ENCODE measurements at regions not wholly inside any gene's neighbourhood (a gene's known extent, or its start where the extent isn't known, plus 50 kb on each side); places are given as distances from the start of the nearest gene placed in this dataset.

- no peaks in the 10 kb centered on the region for H3K9me3 Mint-ChIP-seq
- no peaks in the 10 kb centered on the region for H3K4me1 Mint-ChIP-seq
- DNase-seq (no peak), ATAC-seq (ENCODE audit: low read depth) (no peak)
- no peak overlapping the region for H3K27ac Mint-ChIP-seq
- H3K36me3 Mint-ChIP-seq: no peaks in the 10 kb centered on the region
- POLR2A ChIA-PET: no interaction called here
- H3K27me3 Mint-ChIP-seq: peaks cover 7% of the 10 kb centered on the region
- no peak overlapping the region for H3K4me3 Mint-ChIP-seq
These were observed 182.2 kb downstream of the LACC1 start for GRCh38 chr13:44061876-44062275.

- H3K27ac Mint-ChIP-seq: no peak overlapping the region
- no peaks in the 10 kb centered on the region for H3K4me1 Mint-ChIP-seq
- no peak overlapping the region for H3K4me3 Mint-ChIP-seq
- peaks cover 5% of the 10 kb centered on the region for H3K27me3 Mint-ChIP-seq
- ATAC-seq (ENCODE audit: low read depth): no peak
- POLR2A ChIA-PET: no interaction called here
- DNase-seq: no peak
- H3K36me3 Mint-ChIP-seq: no peaks in the 10 kb centered on the region
- H3K9me3 Mint-ChIP-seq: no peaks in the 10 kb centered on the region
These were observed 183.8 kb downstream of the LACC1 start for GRCh38 chr13:44063467-44063866.

- Mint-ChIP-seq H3K9me3 (no peaks in the 10 kb centered on the region), H3K27ac (no peak overlapping the region), H3K27me3 (peaks cover 6% of the 10 kb centered on the region), H3K4me1 (no peaks in the 10 kb centered on the region), H3K4me3 (no peak overlapping the region), H3K36me3 (no peaks in the 10 kb centered on the region)
- POLR2A ChIA-PET: no interaction called here
- ATAC-seq (ENCODE audit: low read depth) (no peak), DNase-seq (no peak)
These were observed 184.2 kb downstream of the LACC1 start for GRCh38 chr13:44063881-44064280.

- POLR2A ChIA-PET: no interaction called here
- Mint-ChIP-seq H3K27ac (no peak overlapping the region), H3K36me3 (no peaks in the 10 kb centered on the region), H3K4me3 (no peak overlapping the region), H3K9me3 (no peaks in the 10 kb centered on the region), H3K4me1 (no peaks in the 10 kb centered on the region), H3K27me3 (peaks cover 6% of the 10 kb centered on the region)
- DNase-seq (no peak), ATAC-seq (ENCODE audit: low read depth) (no peak)
These were observed 184.7 kb downstream of the LACC1 start for GRCh38 chr13:44064357-44064756.

- H3K4me3 Mint-ChIP-seq: no peak overlapping the region
- H3K9me3 Mint-ChIP-seq: peaks cover 7% of the 10 kb centered on the region
- DNase-seq (no peak), ATAC-seq (ENCODE audit: low read depth) (no peak)
- H3K27ac Mint-ChIP-seq: no peak overlapping the region
- peaks cover 6% of the 10 kb centered on the region for H3K27me3 Mint-ChIP-seq
- no peaks in the 10 kb centered on the region for H3K36me3 Mint-ChIP-seq
- POLR2A ChIA-PET: no interaction called here
- no peaks in the 10 kb centered on the region for H3K4me1 Mint-ChIP-seq
These were observed 188.5 kb downstream of the LACC1 start for GRCh38 chr13:44068169-44068568.

GRCh38 chr13:44068737-44069136, 189.0 kb downstream of the LACC1 start:
- H3K4me3 Mint-ChIP-seq: no peak overlapping the region
- no peak overlapping the region for H3K27ac Mint-ChIP-seq
- peaks cover 9% of the 10 kb centered on the region for H3K9me3 Mint-ChIP-seq
- no peak for ATAC-seq (ENCODE audit: low read depth)
- H3K36me3 Mint-ChIP-seq: no peaks in the 10 kb centered on the region
- POLR2A ChIA-PET: no interaction called here
- no peak for DNase-seq
- no peaks in the 10 kb centered on the region for H3K4me1 Mint-ChIP-seq
- H3K27me3 Mint-ChIP-seq: peaks cover 6% of the 10 kb centered on the region

GRCh38 chr13:44072536-44072935, 192.8 kb downstream of the LACC1 start:
- H3K4me1 Mint-ChIP-seq: no peaks in the 10 kb centered on the region
- no peak overlapping the region for H3K4me3 Mint-ChIP-seq
- POLR2A ChIA-PET: no interaction called here
- H3K27me3 Mint-ChIP-seq: peaks cover 2% of the 10 kb centered on the region
- no peaks in the 10 kb centered on the region for H3K36me3 Mint-ChIP-seq
- no peak for DNase-seq
- no peak for ATAC-seq (ENCODE audit: low read depth)
- peaks cover 10% of the 10 kb centered on the region for H3K9me3 Mint-ChIP-seq
- no peak overlapping the region for H3K27ac Mint-ChIP-seq

- ATAC-seq (ENCODE audit: low read depth) (no peak), DNase-seq (no peak)
- Mint-ChIP-seq H3K4me1 (no peaks in the 10 kb centered on the region), H3K36me3 (no peaks in the 10 kb centered on the region), H3K27me3 (no peaks in the 10 kb centered on the region), H3K9me3 (peaks cover 10% of the 10 kb centered on the region), H3K27ac (no peak overlapping the region), H3K4me3 (no peak overlapping the region)
- POLR2A ChIA-PET: no interaction called here
These were observed 194.9 kb downstream of the LACC1 start for GRCh38 chr13:44074611-44075010.

- POLR2A ChIA-PET: no interaction called here
- DNase-seq (no peak), ATAC-seq (ENCODE audit: low read depth) (no peak)
- no peak overlapping the region for H3K4me3 Mint-ChIP-seq
- no peaks in the 10 kb centered on the region for H3K36me3 Mint-ChIP-seq
- H3K27me3 Mint-ChIP-seq: peaks cover 2% of the 10 kb centered on the region
- no peaks in the 10 kb centered on the region for H3K4me1 Mint-ChIP-seq
- peaks cover 10% of the 10 kb centered on the region for H3K9me3 Mint-ChIP-seq
- no peak overlapping the region for H3K27ac Mint-ChIP-seq
These were observed 195.4 kb downstream of the LACC1 start for GRCh38 chr13:44075113-44075512.

GRCh38 chr13:44078806-44079376, 199.2 kb downstream of the LACC1 start:
- H3K27ac Mint-ChIP-seq: no peak overlapping the region
- no peak overlapping the region for H3K4me3 Mint-ChIP-seq
- peaks cover 2% of the 10 kb centered on the region for H3K27me3 Mint-ChIP-seq
- DNase-seq: no peak
- ATAC-seq (ENCODE audit: low read depth): no peak
- H3K36me3 Mint-ChIP-seq: no peaks in the 10 kb centered on the region
- POLR2A ChIA-PET: no interaction called here
- no peaks in the 10 kb centered on the region for H3K4me1 Mint-ChIP-seq
- H3K9me3 Mint-ChIP-seq: peaks cover 3% of the 10 kb centered on the region

- POLR2A ChIA-PET: no interaction called here
- H3K4me1 Mint-ChIP-seq: no peaks in the 10 kb centered on the region
- H3K36me3 Mint-ChIP-seq: no peaks in the 10 kb centered on the region
- no peak overlapping the region for H3K4me3 Mint-ChIP-seq
- H3K27me3 Mint-ChIP-seq: peaks cover 2% of the 10 kb centered on the region
- DNase-seq: no peak
- no peak for ATAC-seq (ENCODE audit: low read depth)
- peaks cover 2% of the 10 kb centered on the region for H3K9me3 Mint-ChIP-seq
- no peak overlapping the region for H3K27ac Mint-ChIP-seq
These were observed 199.9 kb downstream of the LACC1 start for GRCh38 chr13:44079413-44080205.

GRCh38 chr13:44084146-44084545, 204.4 kb downstream of the LACC1 start:
- Mint-ChIP-seq H3K4me3 (no peak overlapping the region), H3K27me3 (peaks cover 13% of the 10 kb centered on the region), H3K36me3 (no peaks in the 10 kb centered on the region), H3K4me1 (peaks cover 2% of the 10 kb centered on the region), H3K9me3 (peaks cover 2% of the 10 kb centered on the region), H3K27ac (no peak overlapping the region)
- ATAC-seq (ENCODE audit: low read depth) (no peak), DNase-seq (no peak)
- POLR2A ChIA-PET: no interaction called here

- no peaks in the 10 kb centered on the region for H3K36me3 Mint-ChIP-seq
- peaks cover 1% of the 10 kb centered on the region for H3K9me3 Mint-ChIP-seq
- peaks cover 8% of the 10 kb centered on the region for H3K4me1 Mint-ChIP-seq
- ATAC-seq (ENCODE audit: low read depth) (no peak), DNase-seq (no peak)
- H3K27ac Mint-ChIP-seq: no peak overlapping the region
- peaks cover 10% of the 10 kb centered on the region for H3K27me3 Mint-ChIP-seq
- H3K4me3 Mint-ChIP-seq: no peak overlapping the region
- POLR2A ChIA-PET: no interaction called here
These were observed 206.7 kb downstream of the LACC1 start for GRCh38 chr13:44086389-44086788.

GRCh38 chr13:44088411-44088810, 208.7 kb downstream of the LACC1 start:
- Mint-ChIP-seq H3K4me3 (no peak overlapping the region), H3K27me3 (peaks cover 10% of the 10 kb centered on the region), H3K9me3 (peaks cover 2% of the 10 kb centered on the region), H3K4me1 (peaks cover 13% of the 10 kb centered on the region), H3K27ac (no peak overlapping the region), H3K36me3 (no peaks in the 10 kb centered on the region)
- POLR2A ChIA-PET: no interaction called here
- ATAC-seq (ENCODE audit: low read depth) (no peak), DNase-seq (no peak)

Data from activated naive CD8-positive, alpha-beta T cell treated with anti-CD3 and anti-CD28 coated beads, Interleukin-2, amount 10 ng/mL, durations not matched to agents 7 days and 5 days (primary cell).